ENCODE measurements at regions not wholly inside any gene's neighbourhood (a gene's known extent, or its start where the extent isn't known, plus 50 kb on each side); places are given as distances from the start of the nearest gene placed in this dataset.
"Not testable (repeated sequence)": the region's sequence is repeated elsewhere in the genome, so short reads cannot be mapped to it uniquely, and the experiment has no call there.

DNA sequence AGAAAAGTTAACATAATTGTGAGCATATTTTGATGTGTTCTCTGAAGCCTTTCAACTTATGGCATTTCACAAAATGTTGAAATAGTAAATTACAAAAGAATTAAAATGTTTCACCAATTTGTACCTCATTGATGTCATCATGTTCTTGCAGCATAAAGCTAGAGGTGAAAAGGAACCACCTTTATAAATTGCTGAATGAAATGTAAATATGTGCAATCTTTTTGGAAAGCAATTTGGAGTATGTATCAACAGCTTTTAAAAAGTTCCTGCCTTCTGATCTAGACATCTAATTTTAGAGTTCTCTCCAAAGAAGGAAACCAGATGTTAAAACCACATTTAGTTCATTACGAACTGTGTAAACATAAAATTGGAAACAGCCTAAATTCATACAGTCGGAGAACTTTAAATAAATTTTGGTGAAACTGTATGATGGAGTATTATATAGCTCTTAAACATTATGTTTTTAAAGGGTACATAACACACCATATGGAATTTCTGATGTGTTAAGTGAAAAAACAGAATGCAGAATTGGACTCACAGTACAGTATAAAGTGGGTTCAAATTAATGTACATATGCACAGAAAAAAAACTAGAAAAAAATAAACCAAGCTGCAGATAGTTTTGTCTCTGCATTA is 311.2 kb upstream of the NAALADL2 start:
- no peak for DNase-seq (ENCODE audit: low read depth, low spot score)
- Histone ChIP-seq H3K36me3 (ENCODE audit: insufficient read depth, low read length) (no peaks in the 10 kb centered on the region), H3K9ac (ENCODE audit: insufficient read length) (no peak overlapping the region), H3K4me3 (no peak overlapping the region), H3K27ac (no peak overlapping the region), H3K9me3 (ENCODE audit: low read depth, low read length) (no peaks in the 10 kb centered on the region)
- TF ChIP-seq EZH2 (IDR thresholded peaks at IDR 0.05) (no peak), FOXP2 (optimal IDR thresholded peaks at IDR 0.05; ENCODE audit: control extremely low read depth, extremely low read length, insufficient read depth) (no peak), POLR2AphosphoS5 (IDR thresholded peaks at IDR 0.05; ENCODE audit: borderline replicate concordance, low read depth, low read length) (no peak)

DNA sequence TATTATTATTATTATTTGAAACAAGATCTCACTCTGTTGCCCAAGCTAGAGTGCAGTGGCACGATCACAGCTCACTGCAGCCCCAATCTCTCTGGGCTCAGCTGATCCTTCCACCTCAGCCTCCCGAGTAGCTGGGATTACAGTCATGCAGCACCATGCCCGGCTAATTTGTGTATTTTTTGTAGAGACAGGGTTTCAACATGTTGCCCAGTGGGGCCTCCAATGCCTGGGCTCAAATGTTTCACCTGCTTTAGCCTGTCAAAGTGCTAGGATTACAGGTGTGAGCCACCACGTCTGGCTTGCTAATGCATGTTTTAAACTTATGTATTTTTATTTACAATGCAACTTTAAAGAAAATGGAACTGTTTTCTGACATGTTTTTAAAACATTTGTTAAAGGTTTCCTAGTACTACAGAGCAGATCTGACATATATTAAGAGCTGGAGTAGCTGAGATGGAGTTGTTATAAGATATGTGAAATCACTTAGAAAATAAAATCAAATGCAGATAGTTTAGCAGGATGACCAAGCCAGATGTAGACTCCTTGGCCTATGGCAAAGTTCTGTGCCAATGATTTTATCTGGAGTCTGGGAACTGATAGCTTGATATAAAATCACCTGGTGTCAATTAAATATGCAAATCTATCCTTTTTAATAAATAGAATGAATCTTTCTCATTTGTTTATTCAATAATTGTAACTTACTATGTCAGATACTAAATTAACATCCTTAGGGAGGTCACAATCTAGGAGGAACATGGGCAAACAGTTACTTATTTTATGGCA is 310.1 kb upstream of the NAALADL2 start:
- no peak overlapping the region for H3K27ac ChIP-seq
- no peaks in the 10 kb centered on the region for H3K36me3 ChIP-seq (ENCODE audit: insufficient read depth, low read length)
- TF ChIP-seq POLR2AphosphoS5 (IDR thresholded peaks at IDR 0.05; ENCODE audit: borderline replicate concordance, low read depth, low read length) = no peak
- TF ChIP-seq EZH2 (IDR thresholded peaks at IDR 0.05) = no peak
- TF ChIP-seq FOXP2 (optimal IDR thresholded peaks at IDR 0.05; ENCODE audit: control extremely low read depth, extremely low read length, insufficient read depth) = no peak
- no peak overlapping the region for H3K9ac ChIP-seq (ENCODE audit: insufficient read length)
- no peaks in the 10 kb centered on the region for H3K9me3 ChIP-seq (ENCODE audit: low read depth, low read length)
- no peak overlapping the region for H3K4me3 ChIP-seq
- DNase-seq (ENCODE audit: low read depth, low spot score) = no peak

DNA sequence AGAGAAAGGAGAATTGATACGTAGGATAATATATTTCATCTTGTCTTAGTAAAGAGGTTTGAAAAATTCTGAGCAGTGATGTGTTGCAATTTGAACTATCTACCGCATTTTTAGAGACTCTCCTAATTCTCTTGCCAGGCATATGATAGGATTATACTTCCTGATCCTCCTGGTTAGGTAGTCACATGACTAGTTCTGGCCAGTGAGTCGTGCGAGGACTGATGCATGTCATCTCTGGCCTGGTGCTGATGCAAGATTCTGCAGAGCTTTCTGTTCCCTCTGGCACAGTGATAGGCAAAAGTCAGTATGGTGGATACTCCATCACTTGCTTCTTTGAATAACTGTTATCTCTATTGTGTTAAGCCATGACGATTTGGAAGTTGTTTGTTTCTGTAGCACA is 277.6 kb upstream of the NAALADL2 start:
- H3K9ac ChIP-seq (ENCODE audit: insufficient read length) = no peak overlapping the region
- H3K36me3 ChIP-seq (ENCODE audit: insufficient read depth, low read length) = no peaks in the 10 kb centered on the region
- no peak for TF ChIP-seq FOXP2 (optimal IDR thresholded peaks at IDR 0.05; ENCODE audit: control extremely low read depth, extremely low read length, insufficient read depth)
- no peak for TF ChIP-seq POLR2AphosphoS5 (IDR thresholded peaks at IDR 0.05; ENCODE audit: borderline replicate concordance, low read depth, low read length)
- no peak for TF ChIP-seq EZH2 (IDR thresholded peaks at IDR 0.05)
- no peak overlapping the region for H3K4me3 ChIP-seq
- DNase-seq (ENCODE audit: low read depth, low spot score) = no peak
- no peaks in the 10 kb centered on the region for H3K9me3 ChIP-seq (ENCODE audit: low read depth, low read length)
- H3K27ac ChIP-seq = no peak overlapping the region

DNA sequence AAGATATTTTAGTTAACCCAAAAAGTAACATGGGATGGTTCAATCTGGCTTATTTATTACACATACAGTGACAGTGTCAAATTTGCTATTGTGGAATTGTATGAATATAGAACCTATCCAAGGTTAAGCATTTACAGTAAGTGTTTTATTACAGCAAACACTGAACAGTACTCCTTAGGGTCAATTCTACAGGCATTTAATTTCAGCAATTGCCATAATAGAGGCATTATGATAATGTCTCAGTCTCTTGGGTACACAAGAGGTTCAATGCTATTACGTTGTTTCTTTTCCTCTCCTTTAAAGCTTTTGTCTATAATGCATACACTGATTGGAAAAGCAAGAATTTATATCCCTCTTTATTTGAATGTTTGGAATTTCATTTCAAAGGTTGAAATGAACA is 275.7 kb upstream of the NAALADL2 start:
- Histone ChIP-seq H3K4me3 (no peak overlapping the region), H3K27ac (no peak overlapping the region), H3K9ac (ENCODE audit: insufficient read length) (no peak overlapping the region), H3K36me3 (ENCODE audit: insufficient read depth, low read length) (no peaks in the 10 kb centered on the region), H3K9me3 (ENCODE audit: low read depth, low read length) (no peaks in the 10 kb centered on the region)
- no peak for DNase-seq (ENCODE audit: low read depth, low spot score)
- no peak for TF ChIP-seq POLR2AphosphoS5 (IDR thresholded peaks at IDR 0.05; ENCODE audit: borderline replicate concordance, low read depth, low read length)
- no peak for TF ChIP-seq FOXP2 (optimal IDR thresholded peaks at IDR 0.05; ENCODE audit: control extremely low read depth, extremely low read length, insufficient read depth)
- TF ChIP-seq EZH2 (IDR thresholded peaks at IDR 0.05) = no peak

DNA sequence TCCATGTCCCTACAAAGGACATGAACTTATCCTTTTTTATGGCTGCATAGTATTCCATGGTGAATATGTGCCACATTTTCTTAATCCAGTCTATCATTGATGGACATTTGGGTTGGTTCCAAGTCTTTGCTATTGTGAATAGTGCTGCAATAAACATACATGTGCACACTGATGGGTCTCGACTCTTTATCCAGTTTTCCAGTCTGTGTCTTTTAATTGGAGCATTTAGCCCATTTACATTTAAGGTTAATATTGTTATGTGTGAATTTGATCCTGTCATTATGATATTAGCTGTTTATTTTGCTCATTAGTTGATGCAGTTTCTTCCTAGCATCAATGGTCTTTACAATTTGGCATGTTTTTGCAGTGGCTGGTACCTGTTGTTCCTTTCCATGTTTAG is 272.0 kb upstream of the NAALADL2 start:
- H3K36me3 ChIP-seq (ENCODE audit: insufficient read depth, low read length); H3K4me3 ChIP-seq; H3K27ac ChIP-seq; DNase-seq (ENCODE audit: low read depth, low spot score); H3K9me3 ChIP-seq (ENCODE audit: low read depth, low read length); H3K9ac ChIP-seq (ENCODE audit: insufficient read length): not testable (repeated sequence)

DNA sequence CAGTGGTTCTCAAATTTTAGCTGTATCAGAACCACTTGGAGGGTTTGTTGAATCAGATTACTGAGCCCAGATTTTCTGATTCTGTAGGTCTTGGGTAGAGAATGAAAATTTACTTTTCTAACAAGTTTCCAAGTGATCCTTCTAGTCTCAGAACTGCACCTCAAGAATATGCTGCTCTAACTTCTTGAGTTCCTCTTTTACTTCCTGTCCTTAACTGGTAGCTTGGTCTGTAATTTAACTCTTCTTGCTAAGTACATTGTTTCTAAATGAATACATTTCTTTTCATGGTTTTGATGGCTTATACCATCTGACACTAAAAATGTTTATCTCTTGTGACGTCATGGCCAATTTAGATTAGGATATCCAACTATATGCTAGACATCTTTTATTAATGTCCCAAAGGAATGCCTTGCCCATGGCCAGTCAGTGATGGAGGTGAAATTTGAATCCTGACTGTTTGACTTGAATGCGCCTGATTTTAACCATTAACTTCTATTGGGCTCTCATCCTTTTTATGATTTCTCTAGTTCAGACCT is 262.6 kb upstream of the NAALADL2 start:
- H3K9me3 ChIP-seq (ENCODE audit: low read depth, low read length) = no peaks in the 10 kb centered on the region
- no peak for DNase-seq (ENCODE audit: low read depth, low spot score)
- H3K9ac ChIP-seq (ENCODE audit: insufficient read length) = no peak overlapping the region
- H3K27ac ChIP-seq = no peak overlapping the region
- no peaks in the 10 kb centered on the region for H3K36me3 ChIP-seq (ENCODE audit: insufficient read depth, low read length)
- TF ChIP-seq POLR2AphosphoS5 (IDR thresholded peaks at IDR 0.05; ENCODE audit: borderline replicate concordance, low read depth, low read length) = no peak
- no peak for TF ChIP-seq FOXP2 (optimal IDR thresholded peaks at IDR 0.05; ENCODE audit: control extremely low read depth, extremely low read length, insufficient read depth)
- no peak for TF ChIP-seq EZH2 (IDR thresholded peaks at IDR 0.05)
- H3K4me3 ChIP-seq = no peak overlapping the region

DNA sequence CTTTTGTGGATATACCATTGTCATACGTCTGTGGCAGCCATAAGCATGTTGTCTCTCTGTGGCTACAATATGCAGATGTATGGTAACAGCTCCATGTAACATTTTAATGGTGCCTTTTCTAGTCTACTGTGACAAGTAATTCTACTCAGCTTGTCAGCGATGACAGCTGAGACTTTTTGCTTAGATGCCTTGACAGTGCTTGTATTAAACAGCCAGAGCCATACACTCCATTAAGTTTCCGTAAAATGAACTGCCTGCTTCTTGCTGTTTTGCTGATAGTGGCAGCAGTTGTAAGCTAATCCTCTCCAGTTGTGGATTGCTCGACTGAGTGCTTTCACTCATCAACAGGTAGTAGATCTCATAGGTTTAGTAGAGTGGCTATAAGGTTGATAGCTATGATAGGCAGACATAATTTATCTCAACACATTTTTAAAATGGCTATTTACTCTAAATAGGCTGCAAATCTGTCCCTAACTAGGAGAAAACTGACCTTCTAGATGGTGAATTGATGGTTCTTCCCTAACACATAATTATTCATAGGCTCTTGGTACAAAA is 260.2 kb upstream of the NAALADL2 start:
- no peak overlapping the region for H3K4me3 ChIP-seq
- DNase-seq (ENCODE audit: low read depth, low spot score) = no peak
- no peak overlapping the region for H3K27ac ChIP-seq
- H3K9me3 ChIP-seq (ENCODE audit: low read depth, low read length) = no peaks in the 10 kb centered on the region
- H3K36me3 ChIP-seq (ENCODE audit: insufficient read depth, low read length) = no peaks in the 10 kb centered on the region
- TF ChIP-seq EZH2 (IDR thresholded peaks at IDR 0.05) (no peak), POLR2AphosphoS5 (IDR thresholded peaks at IDR 0.05; ENCODE audit: borderline replicate concordance, low read depth, low read length) (no peak), FOXP2 (optimal IDR thresholded peaks at IDR 0.05; ENCODE audit: control extremely low read depth, extremely low read length, insufficient read depth) (no peak)
- H3K9ac ChIP-seq (ENCODE audit: insufficient read length) = no peak overlapping the region

DNA sequence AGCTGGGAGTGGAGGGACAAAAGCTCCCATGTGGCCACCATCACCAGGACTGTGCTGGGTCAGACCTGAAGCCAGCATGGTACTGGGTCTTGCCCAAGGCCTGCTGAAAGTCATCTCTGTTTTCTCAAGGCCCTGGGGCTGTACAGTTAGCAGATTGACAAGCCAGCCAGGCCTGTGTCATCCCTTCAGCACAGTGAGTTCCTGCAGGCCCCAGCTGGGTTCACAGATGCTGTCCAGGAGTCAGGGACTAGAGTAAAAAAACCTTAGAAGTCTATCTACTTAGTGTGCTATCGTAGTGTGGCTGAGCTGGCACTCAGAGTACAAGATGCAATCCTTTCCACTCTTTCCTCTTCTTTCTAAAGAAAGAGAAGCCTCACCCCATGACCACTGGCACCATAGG is 246.0 kb upstream of the NAALADL2 start:
- Histone ChIP-seq H3K27ac (no peak overlapping the region), H3K4me3 (no peak overlapping the region), H3K9ac (ENCODE audit: insufficient read length) (no peak overlapping the region), H3K36me3 (ENCODE audit: insufficient read depth, low read length) (no peaks in the 10 kb centered on the region), H3K9me3 (ENCODE audit: low read depth, low read length) (no peaks in the 10 kb centered on the region)
- TF ChIP-seq POLR2AphosphoS5 (IDR thresholded peaks at IDR 0.05; ENCODE audit: borderline replicate concordance, low read depth, low read length) (no peak), FOXP2 (optimal IDR thresholded peaks at IDR 0.05; ENCODE audit: control extremely low read depth, extremely low read length, insufficient read depth) (no peak), EZH2 (IDR thresholded peaks at IDR 0.05) (no peak)
- no peak for DNase-seq (ENCODE audit: low read depth, low spot score)

Data from SK-N-MC (cell line).